HEK293 (cell line): ENCODE measurements at regions not wholly inside any gene's neighbourhood (a gene's known extent, or its start where the extent isn't known, plus 50 kb on each side); places are given as distances from the start of the nearest gene placed in this dataset.

Experiments
- BCL6B ChIP-seq: fragments of 450-650 bp; formaldehyde crosslinking; IDR thresholded peaks from 2 replicates; pipeline ENCODE4 v1.5.1; 2017; ENCODE audit warnings: missing biosample characterization, missing genetic modification characterization
- KLF16 ChIP-seq: fragments of 450-650 bp; formaldehyde crosslinking; IDR thresholded peaks from 2 replicates; pipeline ENCODE4 v1.5.1; 2017; ENCODE audit warnings: missing biosample characterization, missing genetic modification characterization
- KLF9 ChIP-seq: fragments of 450-650 bp; formaldehyde crosslinking; IDR thresholded peaks from 2 replicates; pipeline ENCODE4 v1.5.1; 2016; ENCODE audit warnings: missing biosample characterization, missing genetic modification characterization, low read depth
- MYNN ChIP-seq: fragments of 450-650 bp; formaldehyde crosslinking; IDR thresholded peaks from 2 replicates; pipeline ENCODE4 v1.5.1; 2016; ENCODE audit warnings: missing biosample characterization, missing genetic modification characterization, borderline replicate concordance
- MZF1 ChIP-seq: fragments of 450-650 bp; formaldehyde crosslinking; IDR thresholded peaks from 2 replicates; pipeline ENCODE4 v1.5.1; 2017; ENCODE audit warnings: missing biosample characterization, missing genetic modification characterization, borderline replicate concordance
- PRDM10 ChIP-seq: fragments of 450-650 bp; formaldehyde crosslinking; IDR thresholded peaks from 2 replicates; pipeline ENCODE4 v1.5.1; 2016; ENCODE audit warnings: missing biosample characterization, missing genetic modification characterization
- TSHZ1 ChIP-seq: fragments of 450-650 bp; formaldehyde crosslinking; IDR thresholded peaks from 2 replicates; pipeline ENCODE4 v1.5.1; 2016; ENCODE audit warnings: missing biosample characterization, missing genetic modification characterization, borderline replicate concordance
- ZBTB1 ChIP-seq: fragments of 450-650 bp; formaldehyde crosslinking; IDR thresholded peaks from 2 replicates; pipeline ENCODE4 v1.5.1; 2016; ENCODE audit warnings: missing biosample characterization, missing genetic modification characterization
- ZBTB20 ChIP-seq: fragments of 450-650 bp; formaldehyde crosslinking; IDR thresholded peaks from 2 replicates; pipeline ENCODE4 v1.5.1; 2016; ENCODE audit warnings: missing biosample characterization, missing genetic modification characterization
- ZBTB26 ChIP-seq: fragments of 450-650 bp; formaldehyde crosslinking; optimal IDR thresholded peaks from 2 replicates; pipeline ENCODE3; 2016; ENCODE audit warnings: missing biosample characterization, mild to moderate bottlenecking, missing genetic modification characterization
- ZBTB48 ChIP-seq: fragments of 450-650 bp; formaldehyde crosslinking; IDR thresholded peaks from 2 replicates; pipeline ENCODE4 v1.5.1; 2016; ENCODE audit warnings: missing biosample characterization, missing genetic modification characterization
- ZBTB7A ChIP-seq: fragments of 450-650 bp; formaldehyde crosslinking; IDR thresholded peaks from 2 replicates; pipeline ENCODE4 v1.5.1; 2016; ENCODE audit warnings: low read depth, missing biosample characterization, missing genetic modification characterization
- ZBTB8A ChIP-seq: fragments of 450-650 bp; formaldehyde crosslinking; IDR thresholded peaks from 2 replicates; pipeline ENCODE4 v1.5.1; 2016; ENCODE audit warnings: missing biosample characterization, missing genetic modification characterization
- ZIC2 ChIP-seq: fragments of 450-650 bp; formaldehyde crosslinking; IDR thresholded peaks from 2 replicates; pipeline ENCODE4 v1.5.1; 2016; ENCODE audit warnings: missing biosample characterization, missing genetic modification characterization
- ZNF114 ChIP-seq: fragments of 450-650 bp; formaldehyde crosslinking; IDR thresholded peaks from 2 replicates; pipeline ENCODE4 v1.5.0; 2017; ENCODE audit warnings: missing biosample characterization, missing genetic modification characterization
- ZNF138 ChIP-seq: fragments of 450-650 bp; formaldehyde crosslinking; IDR thresholded peaks from 2 replicates; pipeline ENCODE4 v1.5.1; 2016; ENCODE audit warnings: missing biosample characterization, missing genetic modification characterization, borderline replicate concordance
- ZNF18 ChIP-seq: fragments of 450-650 bp; formaldehyde crosslinking; IDR thresholded peaks from 2 replicates; pipeline ENCODE4 v1.5.1; 2016; ENCODE audit warnings: missing biosample characterization, missing genetic modification characterization
- ZNF19 ChIP-seq: fragments of 450-650 bp; formaldehyde crosslinking; IDR thresholded peaks from 2 replicates; pipeline ENCODE4; 2016; ENCODE audit warnings: missing biosample characterization, missing genetic modification characterization, low read depth
- ZNF221 ChIP-seq: fragments of 450-650 bp; formaldehyde crosslinking; IDR thresholded peaks from 2 replicates; pipeline ENCODE4 v1.5.1; 2017; ENCODE audit warnings: missing biosample characterization, missing genetic modification characterization, borderline replicate concordance
- ZNF266 ChIP-seq: fragments of 450-650 bp; formaldehyde crosslinking; IDR thresholded peaks from 2 replicates; pipeline ENCODE4 v1.5.1; 2016; ENCODE audit warnings: missing biosample characterization, missing genetic modification characterization, low read depth
- ZNF37A ChIP-seq: fragments of 450-650 bp; IDR thresholded peaks from 2 replicates; pipeline ENCODE4 v1.5.1; 2018; ENCODE audit warnings: missing biosample characterization, missing genetic modification characterization
- ZNF391 ChIP-seq: fragments of 450-650 bp; formaldehyde crosslinking; IDR thresholded peaks from 2 replicates; pipeline ENCODE4 v1.5.1; 2016; ENCODE audit warnings: low read depth, missing biosample characterization, missing genetic modification characterization, borderline replicate concordance
- ZNF514 ChIP-seq: fragments of 450-650 bp; formaldehyde crosslinking; IDR thresholded peaks from 2 replicates; pipeline ENCODE4 v1.5.1; 2016; ENCODE audit warnings: missing biosample characterization, missing genetic modification characterization
- ZNF549 ChIP-seq: fragments of 450-650 bp; IDR thresholded peaks from 2 replicates; pipeline ENCODE4 v1.5.1; 2018; ENCODE audit warnings: missing biosample characterization, missing genetic modification characterization, mild to moderate bottlenecking, inconsistent platforms, moderate library complexity
- ZNF658 ChIP-seq: fragments of 450-650 bp; formaldehyde crosslinking; IDR thresholded peaks from 2 replicates; pipeline ENCODE4; 2016; ENCODE audit warnings: missing biosample characterization, missing genetic modification characterization
- ZNF701 ChIP-seq: fragments of 450-650 bp; formaldehyde crosslinking; IDR thresholded peaks from 2 replicates; pipeline ENCODE4 v1.5.1; 2016; ENCODE audit warnings: missing biosample characterization, missing genetic modification characterization
- ZNF768 ChIP-seq: fragments of 450-650 bp; formaldehyde crosslinking; IDR thresholded peaks from 2 replicates; pipeline ENCODE4 v1.5.1; 2018; ENCODE audit warnings: missing biosample characterization, mild to moderate bottlenecking, missing genetic modification characterization
- ZSCAN5A ChIP-seq: fragments of 450-650 bp; formaldehyde crosslinking; IDR thresholded peaks from 2 replicates; pipeline ENCODE4 v1.5.1; 2016; ENCODE audit warnings: missing biosample characterization, missing genetic modification characterization

- peak; percentile 43; the same call in 1 of the 2 replicates for TF ChIP-seq ZBTB48
- no peak for TF ChIP-seq ZBTB7A (tag by site-specific recombination)
- no peak for TF ChIP-seq ZBTB26 (tag by site-specific recombination)
- TF ChIP-seq MYNN (tag by site-specific recombination) = no peak
- TF ChIP-seq KLF16 = no peak
- no peak for TF ChIP-seq ZNF266 (tag by site-specific recombination)
- TF ChIP-seq ZNF701 (tag by site-specific recombination) = no peak
- no peak for TF ChIP-seq ZNF514
- peak; percentile 63 for TF ChIP-seq PRDM10 (tag by site-specific recombination)
- TF ChIP-seq ZBTB20 (tag by site-specific recombination) = peak; percentile 29; the same call in 1 of the 2 replicates
- TF ChIP-seq TSHZ1 = no peak
- no peak for TF ChIP-seq ZNF114 (tag by site-specific recombination)
- no peak for TF ChIP-seq ZNF221 (tag by site-specific recombination)
- no peak for TF ChIP-seq ZNF768 (tag by site-specific recombination)
- 0 out of 2 replicates have a peak, but pooled peaks have one; percentile 17 for TF ChIP-seq ZBTB8A (tag by site-specific recombination)
- no peak for TF ChIP-seq ZSCAN5A
- no peak for TF ChIP-seq ZNF18 (tag by site-specific recombination)
- peak; percentile 77; the same call in 1 of the 2 replicates for TF ChIP-seq MZF1
- TF ChIP-seq ZIC2 (tag by site-specific recombination) = peak; percentile 24; the same call in 1 of the 2 replicates
- TF ChIP-seq ZNF19 (tag by site-specific recombination) = no peak
- TF ChIP-seq ZNF549 (tag by site-specific recombination) = no peak
- TF ChIP-seq ZNF37A (tag by site-specific recombination) = no peak
- no peak for TF ChIP-seq ZNF138 (tag by site-specific recombination)
- no peak for TF ChIP-seq ZBTB1
- no peak for TF ChIP-seq ZNF658
- TF ChIP-seq BCL6B (tag by site-specific recombination) = no peak
- TF ChIP-seq KLF9 (tag by site-specific recombination) = no peak
- TF ChIP-seq ZNF391 (tag by site-specific recombination) = no peak
Measured at GRCh38 chr1:182003953-182004586, 57.4 kb downstream of the ZNF648 start (continued).
